CD4-positive, alpha-beta T cell treated with Interleukin-4 for 4 hours (primary cell): ENCODE measurements at regions not wholly inside any gene's neighbourhood (a gene's known extent, or its start where the extent isn't known, plus 50 kb on each side); places are given as distances from the start of the nearest gene placed in this dataset.

Source experiments
- DNase-seq: peaks from one replicate; pipeline ENCODE4 v3.0.0-alpha.2; 2020

DNA sequence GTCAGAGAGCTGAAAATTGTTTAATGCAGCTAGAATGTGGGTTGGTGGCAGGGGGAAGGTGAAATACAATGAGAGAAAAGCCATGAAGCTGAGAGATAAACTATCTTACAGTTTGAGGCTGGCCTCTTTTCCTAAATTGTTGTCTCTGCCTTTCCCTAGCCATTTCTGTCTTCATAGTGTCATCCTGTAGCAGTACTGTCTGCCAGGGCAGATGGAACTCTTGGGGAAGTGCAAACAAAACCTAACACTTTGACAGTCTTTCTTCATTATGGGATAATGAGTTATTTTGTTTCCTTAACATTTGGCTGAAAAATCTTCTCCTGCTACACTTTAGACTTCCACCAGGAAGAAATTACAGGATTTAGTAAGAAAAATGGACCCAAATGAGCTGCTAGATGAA is 197.8 kb upstream of the ARX start:
- no peak for DNase-seq

DNA sequence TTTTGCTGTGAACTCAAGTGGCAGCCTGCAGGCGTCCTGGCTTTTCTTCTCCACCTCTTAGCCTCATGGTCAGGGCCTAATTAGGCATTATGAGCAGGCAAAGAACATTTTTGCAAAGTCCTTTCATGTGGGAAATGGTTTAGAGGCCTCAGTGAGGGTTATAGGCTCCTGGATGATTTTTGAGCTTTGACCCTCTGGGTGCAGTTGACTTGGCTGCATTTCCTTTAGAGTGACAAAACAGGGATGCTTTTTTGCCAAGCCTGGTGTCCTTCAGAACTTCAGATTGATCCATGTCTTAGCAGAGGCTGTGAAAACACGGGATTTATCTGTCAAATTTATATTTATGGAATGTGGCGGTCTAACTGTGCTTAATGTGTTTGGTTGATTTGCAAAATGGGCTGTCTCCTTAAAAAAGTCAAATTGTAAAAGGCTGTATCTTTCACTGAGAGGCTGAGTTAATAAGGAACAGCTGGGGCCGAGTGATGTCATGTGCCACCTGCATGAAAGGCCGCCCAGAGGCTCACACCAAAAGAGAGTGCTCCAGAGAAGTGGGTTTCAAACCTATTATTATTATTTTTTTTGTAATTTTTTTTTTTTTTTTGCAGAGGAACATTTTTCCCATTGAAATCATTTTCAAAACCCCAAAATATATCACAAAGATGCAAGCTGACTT is 192.2 kb upstream of the ARX start:
- no peak for DNase-seq

DNA sequence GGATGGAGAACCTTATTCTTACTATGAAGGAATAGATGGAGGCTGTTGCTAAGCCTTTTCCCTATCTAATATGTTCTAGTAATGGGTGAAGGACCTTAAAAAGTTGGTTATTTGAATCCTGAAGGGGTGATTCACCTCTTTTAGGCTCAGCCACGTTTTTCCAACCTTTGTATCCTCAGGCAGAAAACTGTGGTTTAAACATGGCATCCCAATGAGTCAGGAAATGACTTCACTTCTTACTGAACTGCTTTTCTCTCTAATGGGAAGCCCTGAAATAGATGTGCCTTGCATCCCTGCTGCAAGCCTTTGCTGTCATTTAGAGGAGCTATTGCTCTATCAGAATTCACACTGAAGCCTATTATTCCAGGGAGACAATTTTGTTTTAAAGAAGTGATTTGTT is 191.0 kb upstream of the ARX start:
- DNase-seq: no peak

DNA sequence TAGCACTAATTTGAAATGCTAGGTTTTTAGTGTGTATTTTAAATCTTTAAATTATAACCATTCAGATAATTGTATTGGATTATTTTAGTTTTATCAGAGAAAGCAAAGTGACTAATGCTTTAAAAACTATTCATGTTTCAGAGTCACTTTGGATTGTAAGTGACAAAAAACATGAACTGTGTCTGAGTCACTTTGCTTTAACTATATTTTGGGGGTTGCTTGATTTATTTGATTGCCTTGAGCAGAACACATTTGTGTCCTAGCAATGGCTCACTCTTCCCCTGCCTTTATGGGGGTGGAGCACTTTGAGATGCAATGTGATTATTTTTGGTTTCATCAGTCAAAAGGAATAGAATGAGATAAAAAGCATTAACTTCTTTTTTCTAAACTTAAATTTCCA is 188.4 kb upstream of the ARX start:
- no peak for DNase-seq

DNA sequence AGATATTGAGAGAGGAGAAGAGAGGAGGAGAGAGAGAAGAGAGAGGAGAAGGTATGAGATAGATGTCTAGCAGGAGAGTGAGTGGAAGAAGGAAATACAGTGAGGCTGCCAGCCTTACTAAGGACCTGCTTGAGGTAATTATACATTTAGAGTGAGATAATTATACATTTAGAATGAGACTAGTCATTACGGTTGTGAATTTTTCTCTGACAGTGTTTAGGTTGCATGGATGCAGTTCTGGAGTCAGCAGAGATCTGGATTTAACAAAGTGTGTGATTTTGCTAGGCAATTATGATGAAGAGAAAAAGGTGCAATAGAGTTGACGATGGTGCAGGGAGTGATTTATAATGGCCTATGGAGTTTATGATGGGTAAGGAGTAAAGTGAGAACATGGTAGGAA is 187.1 kb upstream of the ARX start:
- no peak for DNase-seq

DNA sequence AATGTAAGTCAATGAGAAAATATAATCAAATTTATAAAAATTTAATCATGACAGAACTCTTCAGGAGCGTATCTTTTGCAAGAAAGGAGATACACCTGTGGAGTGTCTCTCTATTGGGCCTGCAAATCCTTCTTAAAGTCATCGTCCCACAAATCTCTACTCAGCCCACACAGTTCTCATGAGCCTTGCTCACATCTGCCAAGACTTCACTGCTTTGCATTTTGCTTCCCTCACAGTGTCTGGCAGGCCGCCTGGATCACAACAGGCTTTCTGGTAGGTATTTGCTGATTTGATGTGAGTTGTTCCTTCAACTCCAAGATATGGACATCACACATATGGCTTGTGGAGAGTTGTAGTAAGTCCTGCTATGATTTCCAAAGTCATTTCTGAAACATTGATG is 183.1 kb upstream of the ARX start:
- no peak for DNase-seq

DNA sequence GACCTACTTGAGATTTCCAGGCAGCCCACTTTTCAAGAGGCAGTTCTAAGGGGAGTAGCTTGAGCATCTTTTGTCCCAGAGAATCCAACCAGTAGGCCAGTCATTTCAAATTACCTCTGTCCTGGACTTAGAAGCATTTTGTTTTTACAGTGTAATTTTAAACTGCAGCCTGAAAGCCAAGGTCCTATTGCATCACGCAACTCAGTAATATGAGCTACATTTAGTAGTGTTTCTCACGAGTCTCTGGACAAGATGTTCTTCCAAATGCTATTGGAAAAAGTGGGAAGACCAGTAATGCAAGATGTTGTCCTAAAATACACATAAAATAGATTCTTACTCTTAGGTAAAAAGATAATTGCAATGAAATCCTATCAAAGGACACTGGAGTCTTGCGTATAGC is 182.5 kb upstream of the ARX start:
- no peak for DNase-seq

DNA sequence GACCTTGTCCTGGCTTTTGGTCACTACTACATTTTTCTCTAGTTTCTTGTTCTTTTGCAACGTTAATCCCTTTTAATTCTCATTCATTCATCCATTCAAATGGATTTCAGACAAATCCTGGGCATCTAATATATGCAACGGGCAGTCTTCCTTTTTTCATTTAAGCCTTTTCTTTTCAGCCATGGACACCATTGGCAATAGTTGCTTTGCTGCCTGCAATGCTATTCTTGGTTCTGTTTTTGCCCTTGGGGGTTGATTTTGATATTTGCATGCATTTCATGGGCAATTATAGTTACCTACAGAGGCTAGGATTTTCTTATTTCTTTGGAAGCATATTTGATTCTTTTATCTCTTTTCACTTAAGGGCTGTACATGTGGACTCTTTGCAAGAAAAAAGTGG is 180.5 kb upstream of the ARX start:
- DNase-seq: no peak

DNA sequence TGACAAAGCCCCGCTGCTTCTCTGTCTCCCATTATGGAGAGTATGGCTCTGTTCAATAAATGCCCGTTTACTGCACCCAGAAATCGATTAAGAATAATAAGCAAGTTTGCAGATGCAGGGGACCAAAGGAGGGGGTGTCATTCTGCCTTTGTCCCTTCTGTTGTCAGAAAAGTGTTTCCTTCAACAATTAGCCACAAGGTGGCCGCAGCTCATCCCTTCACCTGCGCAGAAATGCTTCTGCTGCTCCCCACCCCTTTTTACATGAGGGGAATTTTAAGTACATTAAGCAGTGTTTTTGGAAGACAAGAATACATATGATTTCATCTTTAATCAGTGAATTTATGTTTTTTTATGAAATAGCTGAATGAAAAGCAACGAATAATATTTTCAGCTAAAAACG is 175.6 kb upstream of the ARX start:
- no peak for DNase-seq

DNA sequence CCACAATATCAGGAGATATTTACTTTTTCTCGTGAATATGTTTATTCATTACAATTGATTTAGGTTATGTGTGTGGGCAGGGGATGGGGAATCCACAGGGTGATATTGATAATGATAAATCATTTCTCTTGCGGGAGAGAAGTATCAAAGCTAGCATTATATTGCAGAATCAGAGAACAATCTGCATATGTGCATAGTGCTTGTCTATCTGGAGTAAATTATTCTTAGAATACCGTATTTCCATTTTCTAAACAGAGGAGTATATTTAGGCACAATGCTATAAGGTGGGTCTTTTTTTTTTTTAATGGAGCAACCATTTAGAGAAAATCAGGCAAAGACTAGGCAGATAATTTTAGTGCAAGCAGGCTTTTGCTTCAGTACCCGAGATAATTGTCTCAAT is 166.0 kb upstream of the ARX start:
- no peak for DNase-seq

DNA sequence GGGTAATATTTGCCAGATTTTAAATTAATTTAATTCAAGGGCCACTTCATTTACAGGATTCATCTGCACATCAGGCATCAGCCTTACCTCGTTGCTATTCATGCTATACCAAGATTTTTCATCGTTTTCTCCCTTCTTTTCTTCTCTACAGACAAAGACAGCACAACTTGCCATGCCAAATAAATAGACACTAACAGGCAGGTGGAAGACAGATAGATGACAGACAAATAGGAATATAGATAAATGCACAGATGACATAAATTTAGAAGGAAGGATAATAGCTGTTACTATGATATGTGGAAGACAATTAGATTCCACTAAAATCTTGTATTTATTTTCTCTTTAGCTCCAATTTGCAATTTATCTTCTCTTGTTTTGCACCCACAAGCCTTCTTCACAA is 164.5 kb upstream of the ARX start:
- DNase-seq: no peak

DNA sequence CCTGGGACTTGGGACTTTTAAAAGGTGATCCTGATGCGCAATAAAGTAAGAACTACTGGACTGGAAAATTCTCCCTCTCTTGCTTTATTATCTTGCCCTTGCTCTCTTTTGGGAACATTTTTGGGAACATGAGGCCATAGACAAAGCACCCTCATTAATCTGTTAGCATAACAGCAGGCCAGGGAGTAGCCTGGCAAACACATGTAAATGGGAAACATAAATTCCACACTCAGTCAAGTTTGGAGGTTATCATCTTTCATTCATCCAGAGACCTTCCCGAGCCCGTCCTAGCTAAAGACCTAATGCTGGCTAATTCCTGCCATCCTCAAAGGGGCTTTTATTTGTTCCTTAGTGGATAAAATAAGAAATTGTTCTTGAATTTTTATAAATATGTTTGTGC is 162.8 kb upstream of the ARX start:
- no peak for DNase-seq

DNA sequence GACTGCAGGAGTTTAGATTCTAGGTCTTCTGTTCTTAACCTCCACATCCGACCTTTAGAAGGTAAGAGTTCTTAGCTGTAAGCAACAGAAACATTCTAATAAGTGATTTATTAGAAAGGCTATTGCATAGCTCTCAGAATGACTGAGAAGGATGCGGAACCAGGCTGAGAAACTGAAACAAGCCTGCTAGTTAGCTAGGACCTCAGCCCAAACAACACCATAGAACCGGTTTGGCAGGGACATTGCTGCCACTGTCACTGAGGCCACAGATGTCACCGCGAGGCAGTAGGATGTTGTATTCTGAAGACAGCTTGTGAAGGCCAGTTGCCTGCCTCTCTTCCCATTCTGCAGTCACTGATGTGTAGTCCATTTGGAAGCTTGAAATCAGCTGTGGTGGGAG is 160.0 kb upstream of the ARX start:
- DNase-seq: no peak

DNA sequence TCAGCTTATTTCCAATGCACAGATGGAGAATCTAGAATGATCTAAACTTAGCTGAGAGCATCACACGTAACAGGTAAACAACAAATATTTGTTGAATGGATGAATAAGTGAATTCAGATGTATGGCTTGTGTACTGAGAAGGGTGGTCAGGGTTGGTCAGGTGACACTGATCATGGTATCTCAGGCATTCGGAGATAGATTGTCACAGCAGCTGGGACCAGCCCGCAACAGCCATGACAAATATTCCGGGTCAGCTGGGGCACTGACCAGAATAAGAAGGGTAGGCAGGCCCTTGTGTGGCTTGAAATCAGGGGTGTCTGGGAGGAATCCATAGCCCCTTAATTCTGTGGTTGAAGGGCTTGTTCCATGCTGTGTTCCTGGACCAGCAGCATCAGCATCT is 159.4 kb upstream of the ARX start:
- no peak for DNase-seq

DNA sequence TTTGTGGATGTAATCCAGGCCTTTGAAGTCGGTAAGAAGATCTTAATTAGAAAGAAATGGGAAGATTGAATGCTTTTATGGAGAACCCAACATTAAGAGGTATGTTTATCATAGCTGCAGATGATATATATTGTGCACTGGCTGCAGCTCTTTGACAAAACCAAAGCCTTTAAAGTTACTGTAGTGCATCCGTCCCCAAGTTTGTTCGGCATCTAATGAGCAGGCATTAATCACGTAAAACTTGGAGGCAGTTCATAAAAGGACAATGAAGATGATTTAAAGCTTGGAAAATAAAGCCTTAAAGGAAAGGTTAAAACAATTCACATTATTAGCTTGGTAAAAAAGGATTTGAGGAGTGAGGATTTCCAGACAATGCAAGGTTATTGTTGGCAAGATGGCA is 150.8 kb upstream of the ARX start:
- no peak for DNase-seq

DNA sequence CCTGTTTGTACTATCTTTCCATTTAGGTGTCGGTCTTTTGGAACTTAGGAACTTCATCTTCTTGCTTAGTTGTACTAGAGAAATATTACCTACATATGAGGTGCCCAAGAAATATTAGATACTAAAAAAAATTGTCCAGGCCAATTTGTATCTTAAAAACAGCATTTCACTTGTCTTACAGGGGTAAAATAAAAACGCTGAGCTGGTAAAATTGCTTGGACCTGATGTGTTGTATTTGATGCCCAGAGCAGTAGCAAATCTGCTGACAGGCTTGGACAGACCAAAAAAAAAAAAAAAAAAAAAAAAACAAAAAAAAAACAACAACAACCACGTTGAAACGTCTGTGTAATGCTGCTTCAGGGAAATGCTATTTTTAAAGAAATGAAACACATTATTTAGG is 150.4 kb upstream of the ARX start:
- no peak for DNase-seq

DNA sequence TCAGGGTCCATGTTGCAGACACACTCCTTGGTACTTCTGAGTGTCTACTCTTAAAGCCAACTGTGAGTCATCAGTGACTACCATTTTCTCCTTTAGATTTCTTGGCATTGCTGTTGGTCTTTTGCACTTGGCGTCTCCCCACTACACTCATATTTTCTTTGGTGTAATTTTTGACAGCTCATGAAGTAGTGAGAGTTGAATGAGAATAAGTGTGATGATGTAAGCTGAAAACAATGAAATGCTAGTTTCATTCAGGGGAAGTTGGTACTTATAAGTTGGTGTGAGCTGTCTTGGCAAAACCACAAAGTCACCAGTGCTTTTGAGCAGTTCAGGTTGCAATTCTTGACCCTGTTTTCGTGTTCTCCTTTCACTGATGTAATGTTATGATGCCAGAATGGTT is 142.9 kb upstream of the ARX start:
- DNase-seq: no peak

DNA sequence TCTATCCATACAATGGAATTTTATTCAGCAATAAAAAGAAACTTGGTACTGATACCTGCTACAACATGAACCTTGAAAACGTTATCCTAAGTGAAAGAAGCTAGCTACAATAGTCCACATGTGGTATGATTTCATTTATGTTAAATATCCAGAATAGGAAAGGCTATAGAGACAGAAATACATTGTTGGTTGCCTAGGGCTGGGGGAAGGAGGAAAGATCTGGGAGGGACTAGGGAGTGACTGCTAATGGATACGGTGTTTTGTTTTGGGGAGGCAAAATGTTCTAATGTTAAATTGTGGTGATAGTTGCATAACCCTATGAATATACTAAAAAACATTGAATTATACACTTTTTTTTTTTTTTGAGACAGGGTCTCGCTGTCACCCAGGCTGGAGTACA is 141.1 kb upstream of the ARX start:
- DNase-seq: no peak

DNA sequence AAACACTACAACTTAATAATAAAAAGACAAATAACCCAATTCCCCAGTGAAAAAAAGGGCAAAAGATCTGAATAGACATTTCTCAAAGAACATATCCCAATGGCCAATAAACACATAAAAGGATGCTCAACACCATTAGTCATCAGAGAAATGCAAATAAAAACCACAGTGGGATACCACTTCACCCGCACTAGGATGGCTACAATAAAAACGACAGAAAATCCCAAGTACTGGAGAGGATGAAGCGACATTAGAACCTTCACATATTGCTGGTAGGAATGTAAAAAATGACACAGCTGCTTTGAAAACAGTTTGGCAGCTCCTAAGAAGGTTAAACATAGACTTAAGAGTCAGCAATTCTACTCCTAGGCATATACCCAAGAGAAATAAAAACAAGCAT is 140.6 kb upstream of the ARX start:
- DNase-seq: no peak

DNA sequence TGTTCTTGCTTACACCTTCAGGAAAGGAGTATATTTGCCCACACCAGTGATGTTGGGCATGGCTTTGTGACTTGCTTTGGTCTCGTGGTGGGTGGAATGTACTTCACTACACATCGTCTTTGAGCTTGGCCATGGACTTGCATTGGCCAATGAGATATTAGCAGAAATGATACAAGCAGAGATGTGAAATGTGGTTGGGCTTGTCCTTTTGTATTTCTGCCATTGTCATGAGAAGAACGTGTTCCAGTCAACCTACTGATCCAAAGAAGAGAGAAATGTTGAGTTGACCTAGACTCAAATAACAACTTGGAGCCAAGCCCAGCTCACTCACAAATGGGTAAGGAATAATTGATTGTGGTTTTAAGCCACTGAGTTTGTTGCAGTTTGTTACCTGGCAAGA is 138.4 kb upstream of the ARX start:
- DNase-seq: no peak

DNA sequence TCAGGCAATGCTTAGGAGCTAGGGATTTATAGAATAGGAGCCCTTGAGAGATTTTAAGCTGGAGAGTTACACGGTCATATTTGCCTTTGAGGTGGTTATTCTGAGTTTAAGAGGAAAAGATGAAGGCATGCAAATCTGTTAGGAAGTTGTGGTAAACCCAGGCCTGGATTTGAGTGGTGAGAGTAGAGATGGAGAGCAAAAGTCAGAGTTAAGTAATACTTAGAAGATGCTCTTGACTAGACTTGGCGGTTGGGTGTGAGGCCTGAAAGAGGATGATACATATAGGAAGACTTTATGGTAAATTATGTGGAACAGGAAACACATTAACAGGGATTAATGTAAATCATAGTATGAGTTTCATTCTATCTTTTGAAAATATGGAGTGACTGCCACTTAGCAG is 136.0 kb upstream of the ARX start:
- no peak for DNase-seq

DNA sequence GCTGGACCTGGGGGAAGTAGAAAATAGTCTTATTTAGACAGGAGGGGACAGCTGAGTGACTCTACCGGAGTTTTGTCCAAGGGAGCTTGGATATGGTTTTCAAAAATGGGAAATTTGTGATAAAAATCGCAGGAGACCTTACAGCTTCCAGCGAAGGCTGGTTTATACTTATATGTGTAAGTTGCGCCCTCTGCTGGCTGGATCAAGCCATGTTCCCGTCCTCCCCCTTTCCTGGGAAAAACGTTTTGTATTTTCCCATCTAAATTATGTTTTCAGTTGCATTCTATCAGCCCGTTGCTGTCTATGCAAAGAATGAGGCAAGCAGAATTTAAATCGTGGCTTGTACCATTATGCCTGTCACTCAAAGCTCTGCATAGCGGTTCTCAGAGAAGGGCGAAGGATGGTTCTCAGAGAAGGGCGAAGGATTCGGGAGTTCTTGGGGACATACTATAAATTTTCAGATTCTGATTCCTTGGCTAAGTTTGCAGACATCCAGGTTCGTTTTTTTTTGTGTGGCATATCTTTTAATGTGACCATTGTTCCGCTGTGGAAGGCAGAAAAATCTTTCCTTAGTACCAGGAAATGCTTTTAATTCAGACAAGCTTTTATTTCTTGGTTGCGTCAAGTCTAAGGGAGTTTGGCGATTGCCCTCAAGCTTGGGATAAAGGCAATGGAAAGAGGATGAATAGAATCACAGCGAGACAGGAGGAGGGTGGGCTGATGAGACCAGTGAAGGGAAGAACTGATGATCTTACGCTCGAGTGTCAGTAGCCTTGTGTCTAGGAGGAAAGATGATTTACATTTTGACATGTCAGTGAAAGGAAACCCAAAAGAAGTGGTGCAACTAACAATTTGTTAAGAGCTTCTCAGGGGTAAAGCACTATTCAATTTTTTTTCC is 128.5 kb upstream of the ARX start:
- peak; percentile 14 for DNase-seq

DNA sequence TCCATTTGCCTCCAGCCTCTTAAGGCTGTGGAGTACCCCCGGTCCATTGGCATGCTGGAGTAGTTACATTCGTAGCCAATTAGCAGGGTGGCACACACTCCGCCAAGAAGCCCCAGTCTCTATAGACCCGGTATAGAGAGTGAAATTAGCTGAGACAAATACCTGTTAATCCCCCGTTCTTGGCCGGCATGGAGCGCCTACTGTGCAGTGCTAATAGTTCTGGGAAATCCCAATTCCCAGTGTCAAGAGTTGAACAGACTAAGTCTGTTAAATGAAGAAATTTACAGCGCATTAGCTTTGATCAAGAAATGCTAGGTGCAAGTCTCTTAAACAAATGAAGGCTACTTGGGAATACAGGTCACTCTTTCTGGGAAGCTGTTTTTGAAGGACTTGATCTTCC is 127.8 kb upstream of the ARX start:
- DNase-seq: no peak

DNA sequence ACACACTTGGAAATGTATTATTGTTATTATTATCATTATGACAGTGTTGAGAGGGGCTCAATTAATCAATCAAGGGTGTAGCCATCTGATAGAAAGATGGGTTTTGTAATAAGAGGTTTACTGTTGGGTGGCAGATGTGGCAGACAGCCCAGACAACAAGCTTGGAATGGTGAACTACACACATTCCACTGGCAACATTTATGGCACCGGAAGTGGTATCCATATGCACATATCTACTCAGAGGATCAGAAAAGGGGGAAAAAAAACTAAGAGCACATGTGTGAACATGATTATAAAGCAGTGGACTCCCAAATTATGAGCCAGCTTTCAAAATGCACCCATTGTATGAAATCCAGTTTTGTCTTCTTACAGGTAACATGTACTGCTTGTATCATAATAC is 125.9 kb upstream of the ARX start:
- DNase-seq: no peak

DNA sequence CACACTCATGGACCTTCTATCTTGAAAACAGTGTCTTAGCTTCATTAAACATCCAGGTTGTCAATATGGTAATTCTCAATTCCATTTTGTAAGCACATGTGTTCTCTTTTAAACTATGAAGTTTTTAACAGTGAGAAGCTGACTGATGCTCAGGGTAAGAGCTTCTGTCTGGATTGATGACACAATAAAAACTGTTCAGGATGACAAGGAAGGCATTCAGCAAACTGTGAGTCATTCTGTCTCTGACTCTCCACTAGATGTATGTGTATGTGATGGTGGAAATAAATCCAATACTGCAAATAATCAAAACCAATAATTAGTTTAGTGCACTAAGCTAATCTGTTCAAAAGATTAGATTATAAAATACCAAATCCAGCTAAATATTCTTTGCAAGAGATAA is 115.3 kb upstream of the ARX start:
- DNase-seq: no peak
